ENCODE measurements at regions not wholly inside any gene's neighbourhood (a gene's known extent, or its start where the extent isn't known, plus 50 kb on each side); places are given as distances from the start of the nearest gene placed in this dataset.

DNA sequence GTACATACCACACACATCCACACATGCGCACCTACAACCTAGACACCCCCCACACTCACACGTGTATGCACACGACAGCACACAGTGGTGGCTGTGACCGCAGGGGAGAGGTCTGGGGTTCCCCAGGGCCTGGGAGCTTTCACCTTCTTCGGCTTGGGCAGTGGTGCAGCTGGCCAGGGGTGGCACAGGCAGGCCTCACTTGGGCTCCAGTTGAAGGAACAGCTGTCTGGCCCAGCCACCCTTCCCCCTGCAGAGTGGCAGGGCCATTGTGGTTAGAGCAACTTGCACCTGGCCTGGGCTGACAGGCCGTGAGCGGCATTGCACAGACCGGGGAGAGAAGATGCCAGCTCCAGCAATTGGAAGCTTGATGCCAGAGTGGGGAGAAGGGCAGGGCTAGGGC is 114.5 kb upstream of the GSE1 start:
- TF ChIP-seq, protein P1, sequence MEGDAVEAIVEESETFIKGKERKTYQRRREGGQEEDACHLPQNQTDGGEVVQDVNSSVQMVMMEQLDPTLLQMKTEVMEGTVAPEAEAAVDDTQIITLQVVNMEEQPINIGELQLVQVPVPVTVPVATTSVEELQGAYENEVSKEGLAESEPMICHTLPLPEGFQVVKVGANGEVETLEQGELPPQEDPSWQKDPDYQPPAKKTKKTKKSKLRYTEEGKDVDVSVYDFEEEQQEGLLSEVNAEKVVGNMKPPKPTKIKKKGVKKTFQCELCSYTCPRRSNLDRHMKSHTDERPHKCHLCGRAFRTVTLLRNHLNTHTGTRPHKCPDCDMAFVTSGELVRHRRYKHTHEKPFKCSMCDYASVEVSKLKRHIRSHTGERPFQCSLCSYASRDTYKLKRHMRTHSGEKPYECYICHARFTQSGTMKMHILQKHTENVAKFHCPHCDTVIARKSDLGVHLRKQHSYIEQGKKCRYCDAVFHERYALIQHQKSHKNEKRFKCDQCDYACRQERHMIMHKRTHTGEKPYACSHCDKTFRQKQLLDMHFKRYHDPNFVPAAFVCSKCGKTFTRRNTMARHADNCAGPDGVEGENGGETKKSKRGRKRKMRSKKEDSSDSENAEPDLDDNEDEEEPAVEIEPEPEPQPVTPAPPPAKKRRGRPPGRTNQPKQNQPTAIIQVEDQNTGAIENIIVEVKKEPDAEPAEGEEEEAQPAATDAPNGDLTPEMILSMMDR (optimal IDR thresholded peaks at IDR 0.05 in 1 of 3, IDR thresholded peaks at IDR 0.05 in 1 of 3, conservative IDR thresholded peaks at IDR 0.05 in 1 of 3; ENCODE audit: extremely low read depth in 1 of 3, insufficient read depth in 2 of 3, low read length in 3 of 3): no peak
- TF ChIP-seq EZH2 (IDR thresholded peaks at IDR 0.05; ENCODE audit: low read length): no peak
